GM21528 (cell line): ENCODE measurements at regions not wholly inside any gene's neighbourhood (a gene's known extent, or its start where the extent isn't known, plus 50 kb on each side); places are given as distances from the start of the nearest gene placed in this dataset.
"Not testable (repeated sequence)": the region's sequence is repeated elsewhere in the genome, so short reads cannot be mapped to it uniquely, and the experiment has no call there.

Source experiments
- ATAC-seq: cut with Tn5 transposase; IDR thresholded peaks from one replicate; pipeline ENCODE4 v1.9.1; 2021; ENCODE audit warnings: mild to moderate bottlenecking, moderate library complexity; ENCODE audit not compliant: unreplicated experiment, low FRiP score

GRCh38 chr1:58206749-58207148, 339.8 kb downstream of the OMA1 start:
- no peak for ATAC-seq

- ATAC-seq = no peak
Observed at GRCh38 chr1:58204284-58204683, 342.2 kb downstream of the OMA1 start.

GRCh38 chr1:58201492-58202106, 344.9 kb downstream of the OMA1 start:
- no peak for ATAC-seq

DNA sequence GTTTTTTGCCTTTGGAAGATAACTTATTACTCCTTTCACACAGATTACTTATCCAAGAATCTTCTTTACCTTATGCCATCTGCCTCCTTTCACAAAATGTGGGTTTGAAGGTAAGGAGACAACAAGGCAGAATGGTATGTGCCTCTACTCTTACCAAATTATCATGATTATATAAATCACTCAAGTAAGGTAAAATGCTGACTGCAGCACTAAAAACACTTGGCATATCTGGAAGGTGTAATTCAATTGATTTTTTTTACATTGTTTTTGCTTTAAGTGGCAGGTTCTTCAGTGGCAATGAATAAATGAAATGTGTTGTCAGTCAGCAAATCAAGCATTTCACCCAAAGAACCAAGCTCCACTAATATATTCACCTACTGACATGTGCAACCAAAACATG, 346.1 kb downstream of the OMA1 start:
- ATAC-seq = no peak

DNA sequence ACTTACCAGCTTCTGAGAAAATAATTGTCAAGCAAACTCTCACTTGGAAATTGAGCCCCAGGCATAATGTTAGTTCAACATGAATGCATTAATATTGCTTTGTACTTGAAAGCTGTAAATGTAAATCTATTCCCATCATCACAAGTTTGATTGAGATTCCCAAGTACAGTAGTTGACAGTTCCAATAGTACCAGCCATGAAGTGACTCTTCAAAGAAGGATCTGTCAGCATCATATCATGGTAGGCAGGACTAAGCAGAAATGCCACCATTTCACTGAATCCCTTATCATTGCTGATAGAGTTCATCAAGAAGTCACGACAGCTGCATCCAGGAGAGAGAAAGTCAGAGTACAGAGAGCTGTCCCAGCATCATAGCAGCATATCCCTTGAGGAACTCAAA, 348.7 kb downstream of the OMA1 start:
- no peak for ATAC-seq

DNA sequence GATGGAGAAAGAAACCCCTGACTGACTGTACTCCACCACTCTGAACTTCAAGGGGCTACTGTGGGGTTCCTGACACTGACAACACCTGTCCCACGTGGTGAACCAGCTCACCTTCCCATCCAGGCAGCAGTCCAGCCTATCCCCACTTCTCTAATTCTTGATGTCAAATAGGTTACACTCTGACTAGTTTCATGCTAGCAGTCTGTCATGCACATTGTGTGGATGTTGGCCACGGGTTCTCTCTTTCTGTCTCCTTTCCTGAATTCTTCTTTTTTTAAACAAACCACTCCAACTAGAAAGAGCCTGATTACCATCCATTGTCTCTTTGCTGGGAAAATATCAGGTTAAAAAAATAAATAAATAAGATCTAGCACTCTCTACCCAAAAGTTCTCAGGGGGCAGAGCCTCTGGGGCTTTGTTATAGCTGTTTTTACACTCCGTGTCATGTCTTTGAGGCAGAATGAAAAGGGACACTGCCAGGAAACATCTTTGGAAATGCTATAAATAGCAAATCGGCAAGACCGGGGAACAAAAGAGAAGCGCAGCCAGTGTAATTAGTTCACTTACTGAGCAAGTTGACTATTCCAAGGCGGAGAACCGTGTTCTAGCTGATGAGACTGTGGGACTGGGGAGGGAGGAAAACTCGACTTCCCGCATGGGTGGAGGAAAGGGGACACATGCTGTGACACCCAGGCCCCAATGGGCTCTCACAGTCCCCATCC, 356.1 kb downstream of the OMA1 start:
- ATAC-seq = no peak

DNA sequence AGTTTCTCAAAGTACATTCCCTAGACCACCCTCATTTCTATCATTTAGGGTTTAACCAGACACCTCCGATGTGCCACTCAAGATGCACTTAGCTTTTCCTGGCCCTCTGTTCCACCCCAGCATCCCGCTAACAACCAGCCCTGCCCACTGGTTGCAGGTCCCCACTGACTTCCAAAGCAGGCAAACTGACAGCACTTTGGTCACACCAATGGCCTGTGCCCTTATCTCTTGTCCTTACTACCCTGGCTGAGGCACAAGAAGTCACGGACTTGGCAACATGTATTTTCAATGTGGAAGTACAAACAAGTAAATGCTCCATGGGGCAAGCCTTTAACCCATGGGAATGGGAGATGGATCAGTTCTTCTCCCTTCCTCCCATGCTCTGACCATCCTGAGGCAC, 357.1 kb downstream of the OMA1 start:
- ATAC-seq = no peak

DNA sequence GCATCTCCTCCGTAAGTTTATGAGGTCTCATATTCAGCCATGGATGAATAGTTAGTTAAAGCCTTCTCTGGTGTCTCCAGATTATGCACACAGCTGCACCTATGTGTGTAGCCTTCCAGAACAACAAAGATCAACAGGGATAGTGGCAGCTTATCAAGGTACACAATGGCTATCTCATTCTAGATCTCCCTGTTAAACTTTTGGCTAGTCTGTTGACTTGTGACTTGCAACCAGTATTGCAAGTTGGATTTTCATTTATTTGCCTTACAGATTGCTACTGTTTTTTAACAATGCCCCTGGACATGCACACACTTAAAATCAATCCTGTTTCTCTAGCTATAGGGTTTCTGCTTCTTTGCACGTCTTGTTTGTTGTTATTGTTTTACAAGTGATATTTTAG, 363.2 kb downstream of the OMA1 start:
- no peak for ATAC-seq

- ATAC-seq = no peak
Observed at GRCh38 chr1:58180537-58180936, 366.0 kb downstream of the OMA1 start.

GRCh38 chr1:58169160-58169559, 377.4 kb downstream of the OMA1 start:
- ATAC-seq = not testable (repeated sequence)

- not testable (repeated sequence) for ATAC-seq
Observed at GRCh38 chr1:58167131-58167530, 379.4 kb downstream of the OMA1 start.

GRCh38 chr1:58166417-58166816, 380.1 kb downstream of the OMA1 start:
- no peak for ATAC-seq

DNA sequence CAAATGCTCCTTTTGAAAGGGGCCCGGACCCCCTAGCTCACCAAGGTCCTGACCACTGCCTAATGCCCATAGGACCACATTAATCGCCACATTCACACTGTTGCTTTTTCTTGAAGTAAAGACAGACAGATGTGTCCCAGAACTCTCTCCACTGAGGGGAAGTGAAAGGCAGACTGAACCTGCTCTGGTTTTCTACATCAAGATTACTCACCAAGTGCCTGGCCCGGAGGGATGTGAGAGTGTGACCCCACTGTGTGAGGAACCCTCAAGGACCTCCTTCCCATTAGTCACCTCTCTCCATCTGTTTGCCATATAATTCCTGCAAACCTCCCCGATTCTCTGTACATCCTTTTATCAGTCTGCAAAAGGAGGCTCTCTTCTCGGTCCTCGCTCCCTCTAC, 381.5 kb downstream of the OMA1 start:
- no peak for ATAC-seq

DNA sequence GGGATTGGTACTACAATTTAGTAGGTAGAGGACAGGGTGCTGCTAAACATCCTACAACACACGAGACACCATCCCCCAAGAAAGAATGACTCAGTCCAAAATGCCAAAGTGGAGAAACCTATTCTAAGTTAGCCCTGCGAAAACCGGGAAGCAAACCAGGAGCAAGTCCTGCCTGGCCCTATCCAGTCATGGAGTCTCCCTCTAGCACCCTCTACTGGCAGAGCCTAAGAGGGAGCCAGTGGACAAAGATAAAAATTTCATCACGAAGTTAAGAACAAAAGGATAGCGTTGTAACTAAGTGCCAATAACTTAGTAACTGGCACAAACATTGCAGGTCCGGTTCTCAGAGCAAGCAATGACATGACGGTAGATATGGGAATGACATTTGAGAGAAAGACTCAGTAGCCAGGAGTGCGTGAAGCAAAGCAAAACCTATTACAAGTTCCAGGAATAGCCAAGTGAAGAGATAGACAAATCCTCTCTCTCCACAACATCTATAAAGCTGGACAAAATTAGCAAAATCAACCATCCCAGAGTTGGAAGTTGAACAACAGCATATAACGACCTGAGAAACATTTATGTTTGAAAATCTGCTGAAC, 383.5 kb downstream of the OMA1 start:
- ATAC-seq = no peak

GRCh38 chr1:58159434-58159830, 387.1 kb downstream of the OMA1 start:
- no peak for ATAC-seq

- no peak for ATAC-seq
Observed at GRCh38 chr1:58158506-58159433, 387.8 kb downstream of the OMA1 start.

- no peak for ATAC-seq
Observed at GRCh38 chr1:58158016-58158415, 388.5 kb downstream of the OMA1 start.

DNA sequence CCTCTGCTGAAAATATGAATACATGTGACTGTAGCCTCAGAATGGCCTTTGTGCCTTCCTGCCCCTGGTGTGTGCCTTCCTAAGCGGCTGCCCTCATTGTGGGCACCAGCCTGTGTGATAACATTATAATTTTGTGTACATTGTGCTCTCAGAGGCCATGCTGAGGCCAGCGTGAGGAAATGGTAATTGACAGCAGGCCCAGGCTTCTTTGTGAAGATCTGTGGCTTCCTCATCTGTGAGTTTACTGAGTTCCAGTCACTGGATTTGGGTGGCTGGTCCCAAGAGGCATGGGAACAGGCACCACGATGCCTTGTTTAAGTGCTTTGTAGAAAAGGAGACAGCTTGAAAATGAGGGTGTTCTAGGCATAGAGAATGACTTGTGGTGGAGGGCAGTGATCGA, 389.3 kb downstream of the OMA1 start:
- ATAC-seq = no peak

DNA sequence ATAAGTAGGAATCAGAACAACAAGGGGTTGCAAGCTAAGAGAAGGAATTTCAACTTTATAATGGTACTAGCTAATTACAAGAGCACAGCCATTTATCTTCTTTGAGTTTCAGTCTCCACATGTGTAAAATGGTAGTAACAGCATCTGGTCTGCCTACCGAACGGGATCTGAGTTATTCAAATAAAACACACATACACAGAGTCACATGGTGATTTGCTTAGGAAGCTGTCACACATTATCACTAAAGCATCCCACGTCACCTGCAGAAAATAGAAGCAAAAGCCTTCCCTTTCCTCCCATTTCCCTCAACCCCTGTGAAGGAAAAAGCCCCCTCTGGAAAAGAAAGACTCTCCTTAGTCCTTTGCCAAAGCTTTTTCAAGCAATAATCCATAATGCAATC, 389.7 kb downstream of the OMA1 start:
- ATAC-seq = no peak

- no peak for ATAC-seq
Observed at GRCh38 chr1:58156124-58156468, 390.4 kb downstream of the OMA1 start.
